SK-N-SH treated with all-trans-retinoic acid at 6 μM for 48 hours (cell line): ENCODE measurements at regions not wholly inside any gene's neighbourhood (a gene's known extent, or its start where the extent isn't known, plus 50 kb on each side); places are given as distances from the start of the nearest gene placed in this dataset.

Experiments
- ARNTL ChIP-seq: fragments of 450-650 bp; formaldehyde crosslinking; IDR thresholded peaks from 2 replicates; pipeline ENCODE4 v1.5.0; 2020; ENCODE audit warnings: low read depth, mild to moderate bottlenecking, moderate library complexity, borderline replicate concordance
- PATZ1 ChIP-seq: fragments of 250-450 bp; sonication (Bioruptor Pico); IDR thresholded peaks from 2 replicates; pipeline ENCODE4 v1.8.0; 2020; ENCODE audit warnings: mild to moderate bottlenecking, moderate library complexity, borderline replicate concordance
- TOX ChIP-seq: fragments of 250-450 bp; sonication (Bioruptor Pico); IDR thresholded peaks from 2 replicates; pipeline ENCODE4 v1.8.0; 2021; ENCODE audit warnings: mild to moderate bottlenecking, moderate library complexity, borderline replicate concordance
- ZFP3 ChIP-seq: fragments of 250-450 bp; sonication (Bioruptor Pico); IDR thresholded peaks from 2 replicates; pipeline ENCODE4 v1.5.0; 2020; ENCODE audit warnings: mild to moderate bottlenecking, moderate library complexity
- ZNF8 ChIP-seq: fragments of 450-650 bp; formaldehyde crosslinking; IDR thresholded peaks from 2 replicates; pipeline ENCODE4 v1.5.0; 2020; ENCODE audit warnings: mild to moderate bottlenecking, moderate library complexity
- TF ChIP-seq, protein P1 (sequence below): fragments of 250-450 bp; sonication (Bioruptor Pico); IDR thresholded peaks from 2 replicates; pipeline ENCODE4 v1.5.1; 2021; ENCODE audit warnings: mild to moderate bottlenecking, moderate library complexity

- no peak for TF ChIP-seq PATZ1 (CRISPR knock-in tag)
- TF ChIP-seq, protein P1, sequence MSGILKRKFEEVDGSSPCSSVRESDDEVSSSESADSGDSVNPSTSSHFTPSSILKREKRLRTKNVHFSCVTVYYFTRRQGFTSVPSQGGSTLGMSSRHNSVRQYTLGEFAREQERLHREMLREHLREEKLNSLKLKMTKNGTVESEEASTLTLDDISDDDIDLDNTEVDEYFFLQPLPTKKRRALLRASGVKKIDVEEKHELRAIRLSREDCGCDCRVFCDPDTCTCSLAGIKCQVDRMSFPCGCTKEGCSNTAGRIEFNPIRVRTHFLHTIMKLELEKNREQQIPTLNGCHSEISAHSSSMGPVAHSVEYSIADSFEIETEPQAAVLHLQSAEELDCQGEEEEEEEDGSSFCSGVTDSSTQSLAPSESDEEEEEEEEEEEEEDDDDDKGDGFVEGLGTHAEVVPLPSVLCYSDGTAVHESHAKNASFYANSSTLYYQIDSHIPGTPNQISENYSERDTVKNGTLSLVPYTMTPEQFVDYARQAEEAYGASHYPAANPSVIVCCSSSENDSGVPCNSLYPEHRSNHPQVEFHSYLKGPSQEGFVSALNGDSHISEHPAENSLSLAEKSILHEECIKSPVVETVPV (CRISPR knock-in tag), result no peak
- no peak for TF ChIP-seq ARNTL (CRISPR knock-in tag)
- no peak for TF ChIP-seq ZFP3 (CRISPR knock-in tag)
- TF ChIP-seq TOX (CRISPR knock-in tag), result no peak
- TF ChIP-seq ZNF8 (CRISPR knock-in tag), result no peak
Observed at GRCh38 chr1:200302192-200302920, 107.5 kb downstream of the ZNF281 start.
